ENCODE measurements at regions not wholly inside any gene's neighbourhood (a gene's known extent, or its start where the extent isn't known, plus 50 kb on each side); places are given as distances from the start of the nearest gene placed in this dataset.

DNA sequence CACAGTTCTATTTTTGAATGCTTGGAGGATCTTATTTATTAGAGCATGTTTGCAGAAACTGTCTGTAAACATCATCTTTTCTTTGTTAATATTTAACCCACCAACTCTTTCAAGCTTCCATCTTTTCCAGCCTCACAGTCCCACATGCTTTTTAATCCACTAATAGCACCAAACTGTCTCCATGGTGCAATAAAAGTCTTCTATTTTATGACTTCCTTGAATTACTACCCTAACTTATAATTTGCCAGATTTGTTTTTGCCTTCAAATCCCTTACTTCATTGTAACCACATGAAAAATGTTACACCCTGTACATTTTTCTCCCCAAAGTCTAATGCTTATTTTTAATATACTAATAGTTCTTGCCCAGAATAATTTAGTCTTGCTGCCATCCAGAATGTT is 792.6 kb downstream of the PLCL1 start:
- Histone ChIP-seq H3K79me2 (ENCODE audit: control insufficient read depth, insufficient read depth, low read length) (no peaks in the 10 kb centered on the region), H3K27ac (ENCODE audit: control insufficient read depth, insufficient read depth, low read length) (no peak overlapping the region), H2AFZ (ENCODE audit: control insufficient read depth, low read length) (no peak overlapping the region), H3K27me3 (ENCODE audit: control insufficient read depth, extremely low read depth, insufficient read depth, low read length) (no peaks in the 10 kb centered on the region), H3K9me3 (ENCODE audit: control insufficient read depth, low read depth, low read length) (no peaks in the 10 kb centered on the region), H4K20me1 (ENCODE audit: control insufficient read depth, extremely low read depth, insufficient read depth, low read length) (no peaks in the 10 kb centered on the region), H3K4me2 (ENCODE audit: control insufficient read depth, extremely low read depth, insufficient read depth, low read depth, low read length) (no peak overlapping the region), H3K36me3 (ENCODE audit: control insufficient read depth in 2 of 2, extremely low read depth in 1 of 2, insufficient read depth in 2 of 2, low read length in 2 of 2) (no peaks in the 10 kb centered on the region), H3K9me1 (ENCODE audit: control insufficient read depth, extremely low read depth, insufficient read depth, low read length) (no peaks in the 10 kb centered on the region), H3K4me1 (ENCODE audit: control insufficient read depth, extremely low read depth, insufficient read depth, low read length) (no peaks in the 10 kb centered on the region), H3K4me3 (ENCODE audit: control insufficient read depth in 2 of 3, extremely low read depth in 1 of 3, insufficient read depth in 2 of 3, low read depth in 1 of 3, low read length in 3 of 3) (no peak overlapping the region), H3K9ac (ENCODE audit: control insufficient read depth, extremely low read depth, insufficient read depth, low read length) (no peak overlapping the region)
- DNase-seq (ENCODE audit: low read depth, low spot score) (no peak), FAIRE-seq (no peak)
- TF ChIP-seq EZH2 (IDR thresholded peaks at IDR 0.05; ENCODE audit: low read length) (no peak), CTCF (optimal IDR thresholded peaks at IDR 0.05 in 1 of 3, IDR thresholded peaks at IDR 0.05 in 1 of 3, conservative IDR thresholded peaks at IDR 0.05 in 1 of 3; ENCODE audit: extremely low read depth in 1 of 3, insufficient read depth in 2 of 3, low read length in 3 of 3) (no peak)
- dilution Hi-C loops (cut with MboI; ENCODE audit: extremely low pct_ligation_motif_present, low sequenced_read_pairs): no loop called here

GRCh38 chr2:198595721-198596120 is 791.3 kb downstream of the PLCL1 start:
- no peaks in the 10 kb centered on the region for H3K27me3 ChIP-seq (ENCODE audit: control insufficient read depth, extremely low read depth, insufficient read depth, low read length)
- no peak overlapping the region for H3K4me2 ChIP-seq (ENCODE audit: control insufficient read depth, extremely low read depth, insufficient read depth, low read depth, low read length)
- no peaks in the 10 kb centered on the region for H3K79me2 ChIP-seq (ENCODE audit: control insufficient read depth, insufficient read depth, low read length)
- no peak for TF ChIP-seq CTCF (optimal IDR thresholded peaks at IDR 0.05 in 1 of 3, IDR thresholded peaks at IDR 0.05 in 1 of 3, conservative IDR thresholded peaks at IDR 0.05 in 1 of 3; ENCODE audit: extremely low read depth in 1 of 3, insufficient read depth in 2 of 3, low read length in 3 of 3)
- no peak for TF ChIP-seq EZH2 (IDR thresholded peaks at IDR 0.05; ENCODE audit: low read length)
- H3K9me1 ChIP-seq (ENCODE audit: control insufficient read depth, extremely low read depth, insufficient read depth, low read length): no peaks in the 10 kb centered on the region
- no peak for FAIRE-seq
- no peaks in the 10 kb centered on the region for H4K20me1 ChIP-seq (ENCODE audit: control insufficient read depth, extremely low read depth, insufficient read depth, low read length)
- H2AFZ ChIP-seq (ENCODE audit: control insufficient read depth, low read length): no peak overlapping the region
- no peak overlapping the region for H3K4me3 ChIP-seq (ENCODE audit: control insufficient read depth in 2 of 3, extremely low read depth in 1 of 3, insufficient read depth in 2 of 3, low read depth in 1 of 3, low read length in 3 of 3)
- no peaks in the 10 kb centered on the region for H3K4me1 ChIP-seq (ENCODE audit: control insufficient read depth, extremely low read depth, insufficient read depth, low read length)
- no peaks in the 10 kb centered on the region for H3K36me3 ChIP-seq (ENCODE audit: control insufficient read depth in 2 of 2, extremely low read depth in 1 of 2, insufficient read depth in 2 of 2, low read length in 2 of 2)
- no peak overlapping the region for H3K27ac ChIP-seq (ENCODE audit: control insufficient read depth, insufficient read depth, low read length)
- DNase-seq (ENCODE audit: low read depth, low spot score): no peak
- no peak overlapping the region for H3K9ac ChIP-seq (ENCODE audit: control insufficient read depth, extremely low read depth, insufficient read depth, low read length)
- dilution Hi-C loops (cut with MboI; ENCODE audit: extremely low pct_ligation_motif_present, low sequenced_read_pairs): no loop called here
- H3K9me3 ChIP-seq (ENCODE audit: control insufficient read depth, low read depth, low read length): no peaks in the 10 kb centered on the region

All from keratinocyte (primary cell).